GM13976 (cell line): ENCODE measurements at regions not wholly inside any gene's neighbourhood (a gene's known extent, or its start where the extent isn't known, plus 50 kb on each side); places are given as distances from the start of the nearest gene placed in this dataset.

ENCODE experiments used
- DNase-seq: peaks from one replicate; pipeline ENCODE4 v3.0.0; 2012; ENCODE audit warnings: low spot score
- in situ Hi-C: fragments of 300-500 bp; cut with MboI; formaldehyde crosslinking; loops from one replicate; pipeline ENCODE4 v1.12.0; 2022; ENCODE audit warnings: low sequenced_read_pairs, mixed read lengths, inconsistent platforms; ENCODE audit not compliant: unreplicated experiment
- TF ChIP-seq, protein P1 (sequence below): IDR thresholded peaks from 2 replicates; pipeline ENCODE4 v1.5.1; 2012; ENCODE audit warnings: borderline replicate concordance, mild to moderate bottlenecking; ENCODE audit not compliant: insufficient read depth; ENCODE audit errors: extremely low read depth, missing control alignments, control extremely low read depth

- DNase-seq: no peak
- TF ChIP-seq, protein P1, sequence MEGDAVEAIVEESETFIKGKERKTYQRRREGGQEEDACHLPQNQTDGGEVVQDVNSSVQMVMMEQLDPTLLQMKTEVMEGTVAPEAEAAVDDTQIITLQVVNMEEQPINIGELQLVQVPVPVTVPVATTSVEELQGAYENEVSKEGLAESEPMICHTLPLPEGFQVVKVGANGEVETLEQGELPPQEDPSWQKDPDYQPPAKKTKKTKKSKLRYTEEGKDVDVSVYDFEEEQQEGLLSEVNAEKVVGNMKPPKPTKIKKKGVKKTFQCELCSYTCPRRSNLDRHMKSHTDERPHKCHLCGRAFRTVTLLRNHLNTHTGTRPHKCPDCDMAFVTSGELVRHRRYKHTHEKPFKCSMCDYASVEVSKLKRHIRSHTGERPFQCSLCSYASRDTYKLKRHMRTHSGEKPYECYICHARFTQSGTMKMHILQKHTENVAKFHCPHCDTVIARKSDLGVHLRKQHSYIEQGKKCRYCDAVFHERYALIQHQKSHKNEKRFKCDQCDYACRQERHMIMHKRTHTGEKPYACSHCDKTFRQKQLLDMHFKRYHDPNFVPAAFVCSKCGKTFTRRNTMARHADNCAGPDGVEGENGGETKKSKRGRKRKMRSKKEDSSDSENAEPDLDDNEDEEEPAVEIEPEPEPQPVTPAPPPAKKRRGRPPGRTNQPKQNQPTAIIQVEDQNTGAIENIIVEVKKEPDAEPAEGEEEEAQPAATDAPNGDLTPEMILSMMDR: no peak
- in situ Hi-C loops: no loop called here
These were observed 53.5 kb upstream of the UBE3A start for GRCh38 chr15:25492315-25492714.
